Vagina (tissue), 2 donors: ENCODE measurements at regions not wholly inside any gene's neighbourhood (a gene's known extent, or its start where the extent isn't known, plus 50 kb on each side); places are given as distances from the start of the nearest gene placed in this dataset.

Source experiments
- DNase-seq, 2 donors: peaks; one replicate each; pipeline ENCODE4 v3.0.0-alpha.2; 2017; ENCODE audit errors: extremely low spot score in 2 of 2
- H3K27ac ChIP-seq: fragments of 200-600 bp; sonication (generic); one replicate; pipeline ENCODE4 v1.5.1; 2019
- H3K27me3 ChIP-seq: fragments of 200-600 bp; sonication (generic); one replicate; pipeline ENCODE4 v1.5.1; 2019
- H3K36me3 ChIP-seq, 2 donors: fragments of 200-600 bp; sonication (generic); one replicate each; pipeline ENCODE4 v1.5.1; 2017 to 2019
- H3K4me1 ChIP-seq: fragments of 200-600 bp; sonication (generic); one replicate; pipeline ENCODE4 v1.5.1; 2019
- H3K4me3 ChIP-seq, 2 donors: fragments of 200-600 bp; sonication (generic); 1 replicate in 1 of 2; 2 replicates in 1 of 2; pipeline ENCODE4 v1.5.1; 2016 to 2019
- H3K9me3 ChIP-seq: fragments of 200-600 bp; sonication (generic); one replicate; pipeline ENCODE4 v1.5.1; 2019
- CTCF ChIP-seq, 3 experiments: fragments of 450-650 bp in 2 of 3; fragments of 200-600 bp in 1 of 3; sonication (generic) in 1 of 3; IDR thresholded peaks; one replicate each; pipeline ENCODE4 v1.5.1; 2017 to 2019; ENCODE audit warnings: antibody characterized with exemption in 3 of 3, mild to moderate bottlenecking in 2 of 3, moderate library complexity in 2 of 3
- POLR2A ChIP-seq, 2 donors: fragments of 450-650 bp; IDR thresholded peaks; one replicate each; pipeline ENCODE4 v1.6.1; 2017; ENCODE audit warnings: antibody characterized with exemption in 2 of 2, mild to moderate bottlenecking in 2 of 2, moderate library complexity in 2 of 2
- POLR2AphosphoS5 ChIP-seq, 2 donors: sonication (generic); formaldehyde crosslinking; IDR thresholded peaks; one replicate each; pipeline ENCODE4 v1.9.0; 2017; ENCODE audit warnings: antibody characterized with exemption in 2 of 2, mild to moderate bottlenecking in 2 of 2, low read depth in 1 of 2; ENCODE audit not compliant: insufficient read depth in 1 of 2
- intact Hi-C: fragments of 100-400 bp; cut with DNase I; formaldehyde crosslinking; loops from one replicate; pipeline ENCODE4 v1.15.1; 2023

GRCh38 chr15:87710406-87710805 lies 546.1 kb downstream of the NTRK3 start:
- no peak for TF ChIP-seq CTCF (IDR thresholded peaks at IDR 0.05)
- TF ChIP-seq POLR2AphosphoS5 (IDR thresholded peaks at IDR 0.05; ENCODE audit: insufficient read depth in 1 of 2, low read depth in 1 of 2) = peak in 1 of 2 donors; percentile 9
- peak in 1 of 2 donors; percentile 91 for DNase-seq

GRCh38 chr15:87707566-87708130 lies 548.9 kb downstream of the NTRK3 start:
- no peak overlapping the region for H3K4me3 ChIP-seq
- TF ChIP-seq CTCF (IDR thresholded peaks at IDR 0.05) (no peak), POLR2AphosphoS5 (IDR thresholded peaks at IDR 0.05; ENCODE audit: insufficient read depth in 1 of 2, low read depth in 1 of 2) (no peak), POLR2A (IDR thresholded peaks at IDR 0.05) (no peak)
- H3K4me1 ChIP-seq = no peaks in the 10 kb centered on the region
- intact Hi-C loops = no loop called here
- no peak overlapping the region for H3K27ac ChIP-seq
- H3K36me3 ChIP-seq = no peaks in the 10 kb centered on the region
- no peak for DNase-seq
- no peaks in the 10 kb centered on the region for H3K9me3 ChIP-seq
- no peaks in the 10 kb centered on the region for H3K27me3 ChIP-seq

More at GRCh38 chr15:87710406-87710805, 546.1 kb downstream of the NTRK3 start:
- intact Hi-C loops = loop anchor here (5.0 kb wide), 1 partner anchor 88 kb away; no protein-coding TSS in a partner anchor
- Histone ChIP-seq H3K4me3 (no peak overlapping the region), H3K27ac (no peak overlapping the region), H3K4me1 (no peaks in the 10 kb centered on the region), H3K36me3 (no peaks in the 10 kb centered on the region), H3K27me3 (no peaks in the 10 kb centered on the region), H3K9me3 (no peaks in the 10 kb centered on the region)

GRCh38 chr15:87707071-87707470 lies 549.5 kb downstream of the NTRK3 start:
- no peak for DNase-seq
- intact Hi-C loops = no loop called here
- H3K27ac ChIP-seq = no peak overlapping the region

GRCh38 chr15:87706001-87706400 lies 550.5 kb downstream of the NTRK3 start:
- TF ChIP-seq CTCF (IDR thresholded peaks at IDR 0.05) = no peak
- no peak for TF ChIP-seq POLR2AphosphoS5 (IDR thresholded peaks at IDR 0.05; ENCODE audit: insufficient read depth in 1 of 2, low read depth in 1 of 2)
- TF ChIP-seq POLR2A (IDR thresholded peaks at IDR 0.05) = no peak
- no peaks in the 10 kb centered on the region for H3K36me3 ChIP-seq
- intact Hi-C loops = no loop called here
- no peaks in the 10 kb centered on the region for H3K27me3 ChIP-seq
- no peak overlapping the region for H3K4me3 ChIP-seq
- no peaks in the 10 kb centered on the region for H3K4me1 ChIP-seq
- H3K9me3 ChIP-seq = no peaks in the 10 kb centered on the region
- no peak overlapping the region for H3K27ac ChIP-seq
- DNase-seq = no peak

More at GRCh38 chr15:87707071-87707470, 549.5 kb downstream of the NTRK3 start:
- TF ChIP-seq POLR2A (IDR thresholded peaks at IDR 0.05) = no peak
- no peak for TF ChIP-seq POLR2AphosphoS5 (IDR thresholded peaks at IDR 0.05; ENCODE audit: insufficient read depth in 1 of 2, low read depth in 1 of 2)
- TF ChIP-seq CTCF (IDR thresholded peaks at IDR 0.05) = no peak
- H3K4me1 ChIP-seq = no peaks in the 10 kb centered on the region
- no peaks in the 10 kb centered on the region for H3K9me3 ChIP-seq
- H3K36me3 ChIP-seq = no peaks in the 10 kb centered on the region
- no peaks in the 10 kb centered on the region for H3K27me3 ChIP-seq
- no peak overlapping the region for H3K4me3 ChIP-seq

- DNase-seq = no peak
- Histone ChIP-seq H3K9me3 (no peaks in the 10 kb centered on the region), H3K27me3 (no peaks in the 10 kb centered on the region), H3K4me3 (no peak overlapping the region), H3K4me1 (no peaks in the 10 kb centered on the region), H3K27ac (no peak overlapping the region), H3K36me3 (no peaks in the 10 kb centered on the region)
- intact Hi-C loops = no loop called here
- TF ChIP-seq CTCF (IDR thresholded peaks at IDR 0.05) = no peak
- no peak for TF ChIP-seq POLR2A (IDR thresholded peaks at IDR 0.05)
- no peak for TF ChIP-seq POLR2AphosphoS5 (IDR thresholded peaks at IDR 0.05; ENCODE audit: insufficient read depth in 1 of 2, low read depth in 1 of 2)
Measured at GRCh38 chr15:87704276-87704675, 552.3 kb downstream of the NTRK3 start.
